ENCODE measurements at regions not wholly inside any gene's neighbourhood (a gene's known extent, or its start where the extent isn't known, plus 50 kb on each side); places are given as distances from the start of the nearest gene placed in this dataset.

GRCh38 chr2:18426174-18426573 is 134.3 kb downstream of the RDH14 start:
- Histone ChIP-seq H4K20me1 (replicated peaks; ENCODE audit: insufficient read depth) (no peaks in the 10 kb centered on the region), H3K79me2 (replicated peaks; ENCODE audit: insufficient read depth) (no peaks in the 10 kb centered on the region), H3K27ac (ENCODE audit: low read depth) (no peak overlapping the region), H2AFZ (no peak overlapping the region), H3K4me2 (no peak overlapping the region), H3F3A (replicated peaks; ENCODE audit: low read depth) (no peaks in the 10 kb centered on the region), H3K4me1 (ENCODE audit: insufficient read depth) (no peaks in the 10 kb centered on the region), H3K27me3 (ENCODE audit: insufficient read depth) (no peaks in the 10 kb centered on the region), H3K36me3 (ENCODE audit: insufficient read depth) (no peaks in the 10 kb centered on the region), H3K9me2 (ENCODE audit: insufficient read depth) (peaks cover 15% of the 10 kb centered on the region; the same call in 1 of the 2 replicates), H3K4me3 (no peak overlapping the region)
- H3K27ac Mint-ChIP-seq, result no peak overlapping the region
- H3K4me3 Mint-ChIP-seq, result no peak overlapping the region
- no peak for TF ChIP-seq STAT1 (IDR thresholded peaks at IDR 0.05; ENCODE audit: unreplicated experiment)
- no peak for TF ChIP-seq ZNF331 (CRISPR knock-in tag; IDR thresholded peaks at IDR 0.05; ENCODE audit: low read depth)
- no peak for TF ChIP-seq EZH2 (IDR thresholded peaks at IDR 0.05; ENCODE audit: low read depth, unreplicated experiment)
- no peak for TF ChIP-seq EZH2phosphoT487 (IDR thresholded peaks at IDR 0.05; ENCODE audit: unreplicated experiment)
- TF ChIP-seq CTCF (conservative IDR thresholded peaks at IDR 0.05; ENCODE audit: low read depth in 2 of 2), result no peak
- TF ChIP-seq JUNB (IDR thresholded peaks at IDR 0.05; ENCODE audit: unreplicated experiment), result no peak
- no peak for TF ChIP-seq ZNF462 (CRISPR knock-in tag; IDR thresholded peaks at IDR 0.05)
- TF ChIP-seq ETS1 (IDR thresholded peaks at IDR 0.05), result no peak
- no peak for TF ChIP-seq POLR2AphosphoS5 (IDR thresholded peaks at IDR 0.05; ENCODE audit: low read depth)
- no peak for TF ChIP-seq NANOG (IDR thresholded peaks at IDR 0.05; ENCODE audit: borderline replicate concordance)
- no peaks in the 10 kb centered on the region for H3K27me3 Mint-ChIP-seq (ENCODE audit: insufficient read depth, low read depth, poor library complexity)
- ATAC-seq, result no peak
- no peaks in the 10 kb centered on the region for H3K4me1 Mint-ChIP-seq
- no peak for DNase-seq (ENCODE audit: low spot score)
- no peaks in the 10 kb centered on the region for H3K9me3 Mint-ChIP-seq
- no peaks in the 10 kb centered on the region for H3K36me3 Mint-ChIP-seq (ENCODE audit: low read depth)
